Endodermal cell (in vitro differentiated cells): ENCODE measurements at regions not wholly inside any gene's neighbourhood (a gene's known extent, or its start where the extent isn't known, plus 50 kb on each side); places are given as distances from the start of the nearest gene placed in this dataset.

Experiments
- DNase-seq: peaks from one replicate; pipeline ENCODE4 v3.0.0-alpha.2; 2017
- H3K27ac ChIP-seq: 2 replicates; pipeline ENCODE4 v1.5.1; 2013; ENCODE audit warnings: mild to moderate bottlenecking, low read depth, low read length, moderate library complexity
- H3K27me3 ChIP-seq: 2 replicates; pipeline ENCODE4 v1.6.1; 2013; ENCODE audit warnings: mild to moderate bottlenecking, low read length, moderate library complexity; ENCODE audit not compliant: insufficient read depth, control insufficient read depth, poor library complexity, severe bottlenecking
- H3K36me3 ChIP-seq: 2 replicates; pipeline ENCODE4 v1.7.0; 2013; ENCODE audit warnings: mild to moderate bottlenecking, low read length, moderate library complexity; ENCODE audit not compliant: control insufficient read depth, insufficient read depth
- H3K4me1 ChIP-seq: one replicate; pipeline ENCODE4 v1.7.0; 2013; ENCODE audit warnings: low read length; ENCODE audit not compliant: control insufficient read depth, insufficient read depth
- H3K4me3 ChIP-seq: 2 replicates; pipeline ENCODE4 v1.5.1; 2013; ENCODE audit warnings: mild to moderate bottlenecking, low read length, moderate library complexity
- H3K9ac ChIP-seq: 2 replicates; pipeline ENCODE4 v1.6.1; 2013; ENCODE audit warnings: mild to moderate bottlenecking, low read length, moderate library complexity; ENCODE audit not compliant: poor library complexity, severe bottlenecking; ENCODE audit errors: extremely low read depth
- H3K9me3 ChIP-seq: 2 replicates; pipeline ENCODE4 v1.6.1; 2013; ENCODE audit warnings: mild to moderate bottlenecking, low read length, moderate library complexity; ENCODE audit not compliant: control insufficient read depth
- H3K27ac Mint-ChIP-seq: 2 replicates; pipeline ENCODE4 v1.8.0; 2020; ENCODE audit warnings: mixed read lengths
- H3K27me3 Mint-ChIP-seq: 2 replicates; pipeline ENCODE4 v1.8.0; 2021; ENCODE audit warnings: mild to moderate bottlenecking, mixed read lengths; ENCODE audit not compliant: insufficient read depth
- H3K36me3 Mint-ChIP-seq: 2 replicates; pipeline ENCODE4 v1.8.0; 2020; ENCODE audit warnings: low read depth, mixed read lengths
- H3K4me1 Mint-ChIP-seq: 2 replicates; pipeline ENCODE4 v1.8.0; 2020; ENCODE audit warnings: mixed read lengths
- H3K4me3 Mint-ChIP-seq: 2 replicates; pipeline ENCODE4 v1.8.0; 2020; ENCODE audit warnings: mild to moderate bottlenecking, moderate library complexity, mixed read lengths
- H3K9me3 Mint-ChIP-seq: 2 replicates; pipeline ENCODE4 v1.8.0; 2020; ENCODE audit warnings: mild to moderate bottlenecking, mixed read lengths
- CTCF ChIP-seq: fragments of 200-600 bp; sonication (generic); conservative IDR thresholded peaks from 2 replicates; pipeline ENCODE4 v1.5.0; 2021; ENCODE audit warnings: antibody characterized with exemption, mild to moderate bottlenecking
- WGBS, 2 experiments: methylation state at CpG; one replicate each; pipeline versions ENCODE4 v1.1.5 to v1.1.7; 2013; ENCODE audit warnings: missing lambda C conversion rate in 2 of 2, mixed read lengths in 1 of 2; ENCODE audit not compliant: insufficient coverage in 1 of 2, insufficient read length in 1 of 2; 5-methylcytosine and 5-hydroxymethylcytosine counted together

DNA sequence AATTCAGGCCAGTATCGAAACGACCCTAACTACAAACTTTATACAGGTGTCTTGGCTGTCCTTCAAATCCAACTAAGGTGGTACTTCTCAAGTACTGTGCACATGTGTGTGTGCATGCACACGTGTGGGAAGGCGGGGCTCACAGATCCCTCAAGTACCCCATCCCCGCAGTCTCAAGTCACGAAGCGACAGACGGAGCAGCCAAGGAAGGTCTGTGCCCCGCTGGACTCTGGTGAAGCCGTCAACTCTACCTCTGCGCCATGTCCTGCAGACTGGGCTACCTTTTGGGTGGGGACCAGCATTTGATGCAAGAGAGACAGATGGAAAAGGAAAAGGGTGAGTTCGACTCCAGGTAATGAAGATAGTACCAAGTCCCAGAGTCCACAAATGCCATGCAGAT lies 169.0 kb downstream of the CRYBB2 start:
- H3K27me3 Mint-ChIP-seq = no peaks in the 10 kb centered on the region
- H3K4me3 Mint-ChIP-seq = no peak overlapping the region
- H3K9ac ChIP-seq = no peak overlapping the region
- WGBS, 2 experiments = 95 to 96% methylated on average over 7 to 12 of the region's 12 CpGs
- H3K27ac Mint-ChIP-seq = no peak overlapping the region
- H3K4me1 Mint-ChIP-seq = peaks cover 19% of the 10 kb centered on the region
- no peak for DNase-seq
- H3K9me3 ChIP-seq = no peaks in the 10 kb centered on the region
- no peaks in the 10 kb centered on the region for H3K27me3 ChIP-seq
- H3K27ac ChIP-seq = no peak overlapping the region
- no peak overlapping the region for H3K4me3 ChIP-seq
- H3K36me3 Mint-ChIP-seq = no peaks in the 10 kb centered on the region
- no peaks in the 10 kb centered on the region for H3K4me1 ChIP-seq
- H3K9me3 Mint-ChIP-seq = no peaks in the 10 kb centered on the region
- no peak for TF ChIP-seq CTCF
- no peaks in the 10 kb centered on the region for H3K36me3 ChIP-seq

DNA sequence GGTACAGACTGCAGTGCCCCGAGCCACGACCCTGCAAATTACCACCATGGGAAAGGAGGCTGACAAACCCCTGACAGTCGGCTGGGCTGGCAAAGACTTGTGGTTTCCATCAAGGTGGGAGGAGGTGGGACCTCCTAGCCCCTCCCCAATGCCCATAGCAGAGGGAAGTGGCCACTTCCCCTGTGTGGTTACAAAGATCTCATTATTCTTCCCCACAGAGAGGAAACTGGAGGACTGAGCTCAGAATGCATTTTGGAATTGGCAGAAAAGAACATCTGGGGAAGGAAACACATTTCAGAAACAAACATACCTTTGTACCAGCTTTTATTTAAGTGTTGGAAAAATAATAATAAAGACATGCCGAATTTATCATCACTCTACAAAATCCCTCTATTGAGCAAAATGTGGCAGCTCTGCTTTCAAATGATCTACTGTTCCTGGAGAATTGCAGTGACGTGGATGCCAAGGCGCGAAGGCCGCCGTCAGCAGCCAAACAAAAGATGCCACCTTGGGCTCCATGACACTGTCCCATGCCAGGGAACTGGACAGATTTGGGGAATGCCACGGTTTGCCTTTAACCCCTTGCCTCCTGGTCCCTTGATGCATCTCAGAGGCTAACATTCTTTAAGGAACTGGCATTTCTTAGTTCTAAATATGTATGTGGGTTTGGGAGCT lies 169.6 kb downstream of the CRYBB2 start:
- peaks cover 19% of the 10 kb centered on the region for H3K4me1 Mint-ChIP-seq
- H3K9ac ChIP-seq = no peak overlapping the region
- H3K4me3 Mint-ChIP-seq = no peak overlapping the region
- no peaks in the 10 kb centered on the region for H3K36me3 ChIP-seq
- H3K4me1 ChIP-seq = no peaks in the 10 kb centered on the region
- WGBS, 2 experiments = 84 to 86% methylated on average over 9 to 10 of the region's 10 CpGs
- no peak for TF ChIP-seq CTCF
- H3K27me3 Mint-ChIP-seq = no peaks in the 10 kb centered on the region
- H3K27ac Mint-ChIP-seq = no peak overlapping the region
- H3K9me3 ChIP-seq = no peaks in the 10 kb centered on the region
- H3K36me3 Mint-ChIP-seq = no peaks in the 10 kb centered on the region
- no peak overlapping the region for H3K4me3 ChIP-seq
- DNase-seq = no peak
- no peaks in the 10 kb centered on the region for H3K27me3 ChIP-seq
- no peak overlapping the region for H3K27ac ChIP-seq
- H3K9me3 Mint-ChIP-seq = no peaks in the 10 kb centered on the region

- Mint-ChIP-seq H3K36me3 (no peaks in the 10 kb centered on the region), H3K27ac (no peak overlapping the region), H3K9me3 (no peaks in the 10 kb centered on the region), H3K4me3 (no peak overlapping the region), H3K4me1 (peaks cover 19% of the 10 kb centered on the region), H3K27me3 (no peaks in the 10 kb centered on the region)
- DNase-seq = no peak
- 89 to 92% methylated on average over 10 to 11 of the region's 11 CpGs for WGBS, 2 experiments
- no peaks in the 10 kb centered on the region for H3K9me3 ChIP-seq
- no peak for TF ChIP-seq CTCF
- H3K9ac ChIP-seq = no peak overlapping the region
- no peak overlapping the region for H3K27ac ChIP-seq
- H3K36me3 ChIP-seq = no peaks in the 10 kb centered on the region
- no peak overlapping the region for H3K4me3 ChIP-seq
- no peaks in the 10 kb centered on the region for H3K27me3 ChIP-seq
- no peaks in the 10 kb centered on the region for H3K4me1 ChIP-seq
These were observed 170.1 kb downstream of the CRYBB2 start for GRCh38 chr22:25389541-25389919.
